CD4-positive, CD25-positive, alpha-beta regulatory T cell (primary cell): ENCODE measurements at regions not wholly inside any gene's neighbourhood (a gene's known extent, or its start where the extent isn't known, plus 50 kb on each side); places are given as distances from the start of the nearest gene placed in this dataset.

Experiments used
- ATAC-seq, 2 donors: fragments of 150-1000 bp; cut with Tn5 transposase; one replicate each; pipeline ENCODE4 v1.10.0; 2021; ENCODE audit warnings: low read depth in 2 of 2, moderate number of reproducible peaks in 2 of 2, moderate library complexity in 1 of 2
- DNase-seq, 3 donors: peaks; one replicate each; pipeline versions ENCODE4 v3.0.0 to v3.0.0-alpha.2; 2012 to 2022; ENCODE audit warnings: mixed read lengths in 1 of 3
- H3K27ac ChIP-seq: one replicate; pipeline ENCODE4 v1.7.0; 2013; ENCODE audit warnings: mild to moderate bottlenecking, low read length; ENCODE audit not compliant: insufficient read depth, poor library complexity, severe bottlenecking
- H3K27me3 ChIP-seq: one replicate; pipeline ENCODE4 v1.7.0; 2013; ENCODE audit warnings: low read length; ENCODE audit not compliant: control insufficient read depth, insufficient read depth
- H3K36me3 ChIP-seq: one replicate; pipeline ENCODE4 v1.7.0; 2013; ENCODE audit warnings: mild to moderate bottlenecking, low read length, moderate library complexity; ENCODE audit not compliant: control insufficient read depth, insufficient read depth
- H3K4me1 ChIP-seq: 2 replicates; pipeline ENCODE4 v1.7.0; 2013; ENCODE audit warnings: mild to moderate bottlenecking, low read length; ENCODE audit not compliant: insufficient read depth, control insufficient read depth, poor library complexity, severe bottlenecking
- H3K4me3 ChIP-seq: one replicate; pipeline ENCODE4 v1.7.0; 2013; ENCODE audit warnings: low read depth, mild to moderate bottlenecking, low read length, moderate library complexity
- H3K9me3 ChIP-seq, 2 experiments: 1 replicate in 1 of 2; 2 replicates in 1 of 2; pipeline ENCODE4 v1.7.0; 2013; ENCODE audit warnings: low read length in 2 of 2, mild to moderate bottlenecking in 1 of 2, moderate library complexity in 1 of 2; ENCODE audit not compliant: control insufficient read depth in 2 of 2
- H3K27ac Mint-ChIP-seq, 3 donors: one replicate each; pipeline ENCODE4 v1.8.0; 2020 to 2022; ENCODE audit warnings: mild to moderate bottlenecking in 3 of 3, mixed read lengths in 3 of 3, moderate library complexity in 2 of 3
- H3K27me3 Mint-ChIP-seq: one replicate; pipeline ENCODE4 v1.8.0; 2022; ENCODE audit warnings: mild to moderate bottlenecking, mixed read lengths
- H3K36me3 Mint-ChIP-seq: one replicate; pipeline ENCODE4 v1.8.0; 2020; ENCODE audit warnings: mixed read lengths
- H3K4me1 Mint-ChIP-seq, 4 donors: one replicate each; pipeline ENCODE4 v1.8.0; 2020 to 2022; ENCODE audit warnings: mixed read lengths in 4 of 4, mild to moderate bottlenecking in 1 of 4
- H3K4me3 Mint-ChIP-seq, 4 donors: one replicate each; pipeline ENCODE4 v1.8.0; 2020 to 2022; ENCODE audit warnings: mild to moderate bottlenecking in 4 of 4, mixed read lengths in 4 of 4, moderate library complexity in 3 of 4
- H3K9me3 Mint-ChIP-seq, 7 donors: one replicate each; pipeline ENCODE4 v1.8.0; 2020 to 2022; ENCODE audit warnings: mixed read lengths in 7 of 7, mild to moderate bottlenecking in 3 of 7, moderate library complexity in 2 of 7

- Histone ChIP-seq H3K4me3 (no peak overlapping the region), H3K36me3 (no peaks in the 10 kb centered on the region), H3K27me3 (no peaks in the 10 kb centered on the region), H3K9me3 (no peaks in the 10 kb centered on the region), H3K4me1 (no peaks in the 10 kb centered on the region), H3K27ac (no peak overlapping the region)
- Mint-ChIP-seq H3K36me3 (no peaks in the 10 kb centered on the region), H3K27me3 (no peaks in the 10 kb centered on the region), H3K4me3 (no peak overlapping the region), H3K4me1 (peaks cover 0 to 8% (median 2%) of the 10 kb centered on the region in 4 donors), H3K9me3 (peaks cover 0 to 5% (median 0%) of the 10 kb centered on the region in 7 donors), H3K27ac (no peak overlapping the region)
- DNase-seq (no peak), ATAC-seq (no peak)
Observed at GRCh38 chr18:38957736-38958135, 1392.1 kb upstream of the CELF4 start.

GRCh38 chr18:38956068-38956467 is 1390.5 kb upstream of the CELF4 start:
- Mint-ChIP-seq H3K4me3 (no peak overlapping the region), H3K36me3 (no peaks in the 10 kb centered on the region), H3K4me1 (peaks cover 0 to 8% (median 2%) of the 10 kb centered on the region in 4 donors), H3K9me3 (peaks cover 0 to 4% (median under 1%) of the 10 kb centered on the region in 7 donors), H3K27ac (no peak overlapping the region), H3K27me3 (no peaks in the 10 kb centered on the region)
- DNase-seq, result no peak
- Histone ChIP-seq H3K4me1 (no peaks in the 10 kb centered on the region), H3K27ac (no peak overlapping the region), H3K4me3 (no peak overlapping the region), H3K36me3 (no peaks in the 10 kb centered on the region), H3K9me3 (no peaks in the 10 kb centered on the region), H3K27me3 (no peaks in the 10 kb centered on the region)
- no peak for ATAC-seq

- DNase-seq (no peak), ATAC-seq (no peak)
- Histone ChIP-seq H3K9me3 (no peaks in the 10 kb centered on the region), H3K4me1 (no peaks in the 10 kb centered on the region), H3K27me3 (no peaks in the 10 kb centered on the region), H3K36me3 (no peaks in the 10 kb centered on the region), H3K4me3 (no peak overlapping the region), H3K27ac (no peak overlapping the region)
- peaks cover 0 to 3% (median 0%) of the 10 kb centered on the region in 7 donors for H3K9me3 Mint-ChIP-seq
- H3K27me3 Mint-ChIP-seq, result no peaks in the 10 kb centered on the region
- H3K27ac Mint-ChIP-seq, result no peak overlapping the region
- H3K4me1 Mint-ChIP-seq, result peaks cover 0 to 8% (median 3%) of the 10 kb centered on the region in 4 donors
- H3K36me3 Mint-ChIP-seq, result no peaks in the 10 kb centered on the region
- no peak overlapping the region for H3K4me3 Mint-ChIP-seq
Observed at GRCh38 chr18:38951633-38952032, 1386.0 kb upstream of the CELF4 start.

GRCh38 chr18:38948436-38948835 is 1382.8 kb upstream of the CELF4 start:
- Mint-ChIP-seq H3K9me3 (peaks cover 0 to 3% (median 0%) of the 10 kb centered on the region in 7 donors), H3K4me1 (peaks cover 0 to 2% (median under 1%) of the 10 kb centered on the region in 4 donors), H3K4me3 (no peak overlapping the region), H3K36me3 (no peaks in the 10 kb centered on the region), H3K27me3 (no peaks in the 10 kb centered on the region), H3K27ac (no peak overlapping the region)
- Histone ChIP-seq H3K27ac (no peak overlapping the region), H3K4me3 (no peak overlapping the region), H3K4me1 (no peaks in the 10 kb centered on the region), H3K36me3 (no peaks in the 10 kb centered on the region), H3K27me3 (no peaks in the 10 kb centered on the region), H3K9me3 (no peaks in the 10 kb centered on the region)
- DNase-seq (no peak), ATAC-seq (no peak)

GRCh38 chr18:38944446-38945024 is 1378.9 kb upstream of the CELF4 start:
- ATAC-seq (no peak), DNase-seq (no peak)
- Histone ChIP-seq H3K4me1 (no peaks in the 10 kb centered on the region), H3K27me3 (no peaks in the 10 kb centered on the region), H3K27ac (no peak overlapping the region), H3K9me3 (peaks cover 3 to 10% of the 10 kb centered on the region in 2 experiments), H3K4me3 (no peak overlapping the region), H3K36me3 (no peaks in the 10 kb centered on the region)
- Mint-ChIP-seq H3K27me3 (no peaks in the 10 kb centered on the region), H3K36me3 (peaks cover 3% of the 10 kb centered on the region), H3K4me3 (no peak overlapping the region), H3K9me3 (peaks cover 0 to 13% (median 5%) of the 10 kb centered on the region in 7 donors), H3K27ac (no peak overlapping the region), H3K4me1 (peaks cover 6 to 27% (median 16%) of the 10 kb centered on the region in 4 donors)

- Histone ChIP-seq H3K9me3 (peaks cover 3 to 10% of the 10 kb centered on the region in 2 experiments), H3K27ac (peak overlapping the region; percentile 78), H3K4me3 (peak overlapping the region; percentile 83), H3K27me3 (no peaks in the 10 kb centered on the region), H3K4me1 (no peaks in the 10 kb centered on the region), H3K36me3 (no peaks in the 10 kb centered on the region)
- peak overlapping the region; percentile 80 to 95 (median 84) for H3K4me3 Mint-ChIP-seq
- peak in 2 of 3 donors; percentile 3 to 4 for DNase-seq
- peaks cover 11 to 33% (median 16%) of the 10 kb centered on the region in 4 donors for H3K4me1 Mint-ChIP-seq
- H3K27me3 Mint-ChIP-seq, result no peaks in the 10 kb centered on the region
- peak overlapping the region; percentile 52 to 97 (median 84) for H3K27ac Mint-ChIP-seq
- peaks cover 3% of the 10 kb centered on the region for H3K36me3 Mint-ChIP-seq
- H3K9me3 Mint-ChIP-seq, result peaks cover 0 to 13% (median 5%) of the 10 kb centered on the region in 7 donors
- ATAC-seq, result no peak
Observed at GRCh38 chr18:38941711-38942561, 1376.3 kb upstream of the CELF4 start.

GRCh38 chr18:38940863-38941531 is 1375.4 kb upstream of the CELF4 start:
- Mint-ChIP-seq H3K9me3 (peaks cover 0 to 13% (median 5%) of the 10 kb centered on the region in 7 donors), H3K4me1 (peaks cover 11 to 34% (median 17%) of the 10 kb centered on the region in 4 donors)
- peak; percentile 44 to 81 (median 55) for DNase-seq

More at GRCh38 chr18:38940863-38941531, 1375.4 kb upstream of the CELF4 start:
- ATAC-seq, result peak; percentile 71 to 79
- Mint-ChIP-seq H3K36me3 (peaks cover 3% of the 10 kb centered on the region), H3K27me3 (no peaks in the 10 kb centered on the region), H3K4me3 (peak overlapping the region; percentile 80 to 95 (median 84)), H3K27ac (peak overlapping the region; percentile 52 to 97 (median 84))
- Histone ChIP-seq H3K36me3 (no peaks in the 10 kb centered on the region), H3K4me1 (no peaks in the 10 kb centered on the region), H3K27me3 (no peaks in the 10 kb centered on the region), H3K4me3 (peak overlapping the region; percentile 83), H3K27ac (peak overlapping the region; percentile 78), H3K9me3 (peaks cover 3 to 10% of the 10 kb centered on the region in 2 experiments)
